Testis (tissue), 2 donors: ENCODE measurements at regions not wholly inside any gene's neighbourhood (a gene's known extent, or its start where the extent isn't known, plus 50 kb on each side); places are given as distances from the start of the nearest gene placed in this dataset.

Experiments
- DNase-seq: peaks from one replicate; pipeline ENCODE4 v3.0.0-alpha.2; 2019
- H3K27ac ChIP-seq, 2 donors: fragments of 200-600 bp; sonication (generic); one replicate each; pipeline ENCODE4 v1.5.1; 2019
- H3K27me3 ChIP-seq: fragments of 200-600 bp; sonication (generic); one replicate; pipeline ENCODE4 v1.5.1; 2019
- H3K36me3 ChIP-seq: fragments of 200-600 bp; sonication (generic); one replicate; pipeline ENCODE4 v1.5.1; 2017; ENCODE audit warnings: low read depth; ENCODE audit errors: missing control alignments
- H3K4me1 ChIP-seq: fragments of 200-600 bp; sonication (generic); one replicate; pipeline ENCODE4 v1.5.1; 2019
- H3K4me3 ChIP-seq, 2 donors: fragments of 200-600 bp; sonication (generic); one replicate each; pipeline ENCODE4 v1.5.1; 2017 to 2019
- H3K9me3 ChIP-seq: fragments of 200-600 bp; sonication (generic); one replicate; pipeline ENCODE4 v1.5.1; 2017
- POLR2A ChIP-seq: fragments of 450-650 bp; IDR thresholded peaks from one replicate; pipeline ENCODE4 v1.6.1; 2017; ENCODE audit warnings: antibody characterized with exemption, mild to moderate bottlenecking, moderate library complexity
- WGBS, 2 donors: methylation state at CpG; one replicate each; pipeline ENCODE4 v1.1.5; 2018; 5-methylcytosine and 5-hydroxymethylcytosine counted together
- intact Hi-C: fragments of 100-400 bp; cut with DNase I; formaldehyde crosslinking; loops from one replicate; pipeline ENCODE4 v1.15.1; 2023; ENCODE audit warnings: low total_unique reads
- TF ChIP-seq, protein P1 (sequence below), 3 experiments: fragments of 450-650 bp in 2 of 3; fragments of 200-600 bp in 1 of 3; sonication (generic) in 1 of 3; IDR thresholded peaks; one replicate each; pipeline ENCODE4 v1.5.1; 2016 to 2019; ENCODE audit warnings: antibody characterized with exemption in 3 of 3, mild to moderate bottlenecking in 2 of 3, moderate library complexity in 1 of 3

DNA sequence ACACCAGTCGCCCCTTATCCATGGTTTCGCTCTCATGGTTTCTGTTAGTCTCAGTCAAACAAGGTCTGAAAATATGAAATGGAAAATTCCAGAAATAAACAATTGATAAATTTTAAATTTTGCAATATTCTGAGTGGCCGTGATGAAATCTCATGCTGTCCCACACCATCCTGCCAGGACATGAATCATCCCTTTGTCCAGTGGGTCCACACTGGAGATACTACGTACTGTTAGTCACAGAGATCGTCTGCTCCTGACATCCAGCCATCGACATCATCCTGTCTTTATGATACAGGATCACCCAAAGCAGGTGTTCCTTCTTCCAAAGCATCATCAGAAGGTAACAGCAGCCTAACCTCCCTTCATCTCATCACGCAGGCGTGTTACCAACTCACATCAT is 76.5 kb upstream of the MSX1 start:
- Histone ChIP-seq H3K27me3 (no peaks in the 10 kb centered on the region), H3K36me3 (no peaks in the 10 kb centered on the region), H3K27ac (no peak overlapping the region), H3K4me3 (no peak overlapping the region), H3K9me3 (no peaks in the 10 kb centered on the region), H3K4me1 (no peaks in the 10 kb centered on the region)
- intact Hi-C loops = no loop called here
- WGBS, 2 donors = 92 to 96% methylated on average over 8 of the region's 8 CpGs
- no peak for TF ChIP-seq POLR2A
- TF ChIP-seq, protein P1, sequence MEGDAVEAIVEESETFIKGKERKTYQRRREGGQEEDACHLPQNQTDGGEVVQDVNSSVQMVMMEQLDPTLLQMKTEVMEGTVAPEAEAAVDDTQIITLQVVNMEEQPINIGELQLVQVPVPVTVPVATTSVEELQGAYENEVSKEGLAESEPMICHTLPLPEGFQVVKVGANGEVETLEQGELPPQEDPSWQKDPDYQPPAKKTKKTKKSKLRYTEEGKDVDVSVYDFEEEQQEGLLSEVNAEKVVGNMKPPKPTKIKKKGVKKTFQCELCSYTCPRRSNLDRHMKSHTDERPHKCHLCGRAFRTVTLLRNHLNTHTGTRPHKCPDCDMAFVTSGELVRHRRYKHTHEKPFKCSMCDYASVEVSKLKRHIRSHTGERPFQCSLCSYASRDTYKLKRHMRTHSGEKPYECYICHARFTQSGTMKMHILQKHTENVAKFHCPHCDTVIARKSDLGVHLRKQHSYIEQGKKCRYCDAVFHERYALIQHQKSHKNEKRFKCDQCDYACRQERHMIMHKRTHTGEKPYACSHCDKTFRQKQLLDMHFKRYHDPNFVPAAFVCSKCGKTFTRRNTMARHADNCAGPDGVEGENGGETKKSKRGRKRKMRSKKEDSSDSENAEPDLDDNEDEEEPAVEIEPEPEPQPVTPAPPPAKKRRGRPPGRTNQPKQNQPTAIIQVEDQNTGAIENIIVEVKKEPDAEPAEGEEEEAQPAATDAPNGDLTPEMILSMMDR (IDR thresholded peaks at IDR 0.05) = no peak
- DNase-seq = no peak

DNA sequence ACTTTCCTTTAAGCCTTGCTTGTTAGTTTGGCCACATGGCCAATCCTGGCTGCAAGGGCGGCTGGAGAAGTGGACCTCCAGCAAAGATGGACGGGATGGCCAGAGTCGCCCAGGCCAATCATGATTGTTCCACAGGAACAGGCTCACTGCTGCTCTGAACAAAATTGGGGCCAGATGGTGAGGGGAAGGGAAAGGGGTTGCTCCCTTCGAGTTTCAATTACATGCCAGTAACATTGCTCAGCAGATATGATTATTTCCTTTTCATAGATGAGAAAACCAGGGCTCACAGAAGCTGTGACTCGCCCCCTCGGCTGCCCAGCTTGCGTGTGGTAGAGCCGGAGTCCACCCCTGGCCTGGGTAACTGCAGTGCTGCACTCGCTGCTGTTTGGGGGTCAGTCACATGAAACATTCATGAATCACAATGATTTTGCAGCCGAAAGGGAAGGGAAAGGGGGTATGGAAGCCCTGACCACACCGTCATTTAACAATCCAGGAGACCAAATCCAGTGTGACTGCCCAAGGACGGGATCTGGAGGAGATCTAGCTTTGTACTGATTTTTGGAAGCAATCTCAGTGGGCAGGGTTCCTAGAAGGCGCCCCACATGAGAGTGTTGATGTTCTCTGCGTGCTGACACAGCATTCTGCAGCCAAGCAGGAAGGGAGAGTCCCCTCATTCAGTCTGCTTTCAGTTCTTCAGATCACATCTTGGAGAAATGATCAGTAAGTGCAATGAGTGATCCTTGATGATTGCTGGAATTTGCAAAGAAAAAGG is 77.3 kb upstream of the MSX1 start:
- WGBS, 2 donors = 55 to 62% methylated on average over 14 of the region's 14 CpGs
- no peak overlapping the region for H3K4me3 ChIP-seq
- TF ChIP-seq, protein P1 (IDR thresholded peaks at IDR 0.05) = no peak
- no peak for TF ChIP-seq POLR2A
- intact Hi-C loops = no loop called here
- peak; percentile 44 for DNase-seq
- no peaks in the 10 kb centered on the region for H3K36me3 ChIP-seq
- H3K4me1 ChIP-seq = no peaks in the 10 kb centered on the region
- no peak overlapping the region for H3K27ac ChIP-seq
- H3K9me3 ChIP-seq = no peaks in the 10 kb centered on the region
- H3K27me3 ChIP-seq = no peaks in the 10 kb centered on the region

DNA sequence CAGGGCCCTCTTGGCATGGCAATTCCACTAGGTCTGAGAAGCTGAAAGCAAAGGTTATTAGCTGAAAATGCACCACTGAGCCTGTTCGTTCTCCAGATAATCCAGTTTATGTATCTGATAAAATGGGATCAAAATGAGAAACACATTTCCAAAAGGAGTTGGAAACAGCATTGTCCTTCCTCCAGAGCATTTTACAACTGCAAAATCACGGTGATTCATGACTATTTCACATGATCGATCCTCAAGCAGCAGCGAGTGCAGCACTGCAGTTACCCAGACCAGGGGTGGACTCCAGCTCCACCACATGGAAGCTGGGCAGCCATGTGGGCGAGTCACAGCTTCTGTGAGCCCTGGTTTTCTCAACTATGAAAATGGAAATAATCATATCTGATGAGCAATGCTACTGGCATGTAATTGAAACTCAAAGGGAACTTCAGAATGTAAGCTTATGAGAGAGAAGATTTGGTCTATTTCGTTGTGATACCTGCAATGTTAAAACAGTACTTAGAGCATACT is 78.7 kb upstream of the MSX1 start:
- Histone ChIP-seq H3K4me3 (no peak overlapping the region), H3K27ac (no peak overlapping the region), H3K4me1 (no peaks in the 10 kb centered on the region), H3K27me3 (no peaks in the 10 kb centered on the region), H3K36me3 (no peaks in the 10 kb centered on the region), H3K9me3 (no peaks in the 10 kb centered on the region)
- DNase-seq = no peak
- WGBS, 2 donors = 83 to 91% methylated on average over 6 of the region's 6 CpGs
- TF ChIP-seq, protein P1 (IDR thresholded peaks at IDR 0.05) = no peak
- no peak for TF ChIP-seq POLR2A
- intact Hi-C loops = no loop called here

DNA sequence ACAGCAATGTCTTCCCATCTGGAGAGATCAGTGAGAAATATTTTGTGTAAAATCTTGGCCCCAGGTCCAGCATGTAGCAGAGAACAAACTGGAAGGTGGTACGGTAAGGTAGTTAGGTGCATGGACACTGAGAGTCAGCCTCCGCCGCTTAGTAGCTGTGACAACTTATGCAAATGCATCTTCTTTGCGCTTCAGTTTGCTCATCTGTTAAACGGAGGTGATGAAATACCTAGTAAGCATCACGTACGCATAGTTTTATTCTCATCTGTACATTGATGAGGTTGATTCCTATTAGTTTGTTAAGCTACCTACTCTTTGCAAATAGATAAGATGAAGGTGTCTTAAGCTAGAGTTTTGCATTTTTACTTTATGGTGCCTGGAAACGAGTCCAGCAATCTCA is 80.0 kb upstream of the MSX1 start:
- intact Hi-C loops = no loop called here

More for the DNA sequence above, 80.0 kb upstream of the MSX1 start:
- H3K27ac ChIP-seq = no peak overlapping the region
- 89 to 90% methylated on average over 8 of the region's 8 CpGs for WGBS, 2 donors
- H3K36me3 ChIP-seq = no peaks in the 10 kb centered on the region
- no peaks in the 10 kb centered on the region for H3K9me3 ChIP-seq
- TF ChIP-seq, protein P1 (IDR thresholded peaks at IDR 0.05) = no peak
- TF ChIP-seq POLR2A = no peak
- no peaks in the 10 kb centered on the region for H3K27me3 ChIP-seq
- H3K4me1 ChIP-seq = no peaks in the 10 kb centered on the region
- no peak overlapping the region for H3K4me3 ChIP-seq
- no peak for DNase-seq
